SK-N-MC (cell line): ENCODE measurements at regions not wholly inside any gene's neighbourhood (a gene's known extent, or its start where the extent isn't known, plus 50 kb on each side); places are given as distances from the start of the nearest gene placed in this dataset.
A peak's percentile ranks its signal among the peaks of the same experiment; 100 is the strongest.

Experiments used
- DNase-seq: peaks from one replicate; pipeline ENCODE4 v3.0.0-alpha.2; 2011; ENCODE audit warnings: low read depth, low spot score
- H3K27ac ChIP-seq: fragments of 200-600 bp; sonication (generic); 2 replicates; pipeline ENCODE4 v1.5.1; 2016; ENCODE audit warnings: mixed run types
- H3K36me3 ChIP-seq: fragments of 200-600 bp; sonication (generic); 2 replicates; pipeline ENCODE4 v1.6.1; 2017; ENCODE audit warnings: antibody characterized with exemption, low read length, mixed read lengths; ENCODE audit not compliant: insufficient read depth
- H3K4me3 ChIP-seq: fragments of 200-600 bp; sonication (generic); 2 replicates; pipeline ENCODE4 v1.5.1; 2016
- H3K9ac ChIP-seq: fragments of 200-600 bp; sonication (generic); 2 replicates; pipeline ENCODE4 v1.8.0; 2017; ENCODE audit warnings: mixed run types, mixed read lengths; ENCODE audit not compliant: insufficient read length
- H3K9me3 ChIP-seq: fragments of 200-600 bp; sonication (generic); 2 replicates; pipeline ENCODE4 v1.6.1; 2017; ENCODE audit warnings: low read depth, mild to moderate bottlenecking, antibody characterized with exemption, low read length, moderate library complexity, mixed read lengths
- EZH2 ChIP-seq: fragments of 200-600 bp; sonication (generic); IDR thresholded peaks from one replicate; pipeline ENCODE4 v1.6.1; 2017; ENCODE audit warnings: antibody characterized with exemption
- FOXP2 ChIP-seq: optimal IDR thresholded peaks from 2 replicates; pipeline ENCODE3; 2011; ENCODE audit warnings: mild to moderate bottlenecking, moderate library complexity; ENCODE audit not compliant: insufficient read depth; ENCODE audit errors: extremely low read length, control extremely low read depth
- POLR2AphosphoS5 ChIP-seq: IDR thresholded peaks from 2 replicates; pipeline ENCODE4 v1.6.1; 2012; ENCODE audit warnings: mild to moderate bottlenecking, low read depth, low read length, borderline replicate concordance

DNA sequence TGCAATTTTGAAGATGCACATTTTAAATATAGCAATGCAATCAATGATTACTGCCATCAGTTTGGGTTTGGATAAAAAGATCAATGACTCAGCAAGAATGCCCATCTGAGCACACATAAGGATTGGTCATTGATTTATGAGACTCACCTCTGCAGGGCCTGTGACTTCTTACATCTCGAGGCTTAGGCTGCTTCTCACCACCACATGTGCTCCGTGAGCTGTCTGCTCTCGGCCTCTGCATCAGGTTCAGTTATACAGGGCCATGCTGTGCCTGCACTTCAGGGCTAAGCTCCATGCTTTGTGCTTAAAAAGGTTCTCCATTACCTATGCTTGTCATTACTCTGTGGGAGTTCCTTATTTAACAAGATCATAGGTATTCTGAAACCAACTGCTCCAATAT lies 887.5 kb downstream of the DIPK2A start:
- Histone ChIP-seq H3K27ac (no peak overlapping the region), H3K9ac (no peak overlapping the region), H3K36me3 (no peaks in the 10 kb centered on the region), H3K4me3 (no peak overlapping the region), H3K9me3 (no peaks in the 10 kb centered on the region)
- DNase-seq: no peak
- TF ChIP-seq POLR2AphosphoS5 (no peak), FOXP2 (no peak), EZH2 (no peak)

- H3K27ac ChIP-seq: no peak overlapping the region
- TF ChIP-seq EZH2: no peak
- TF ChIP-seq POLR2AphosphoS5: no peak
- no peak for TF ChIP-seq FOXP2
- no peaks in the 10 kb centered on the region for H3K9me3 ChIP-seq
- DNase-seq: no peak
- H3K36me3 ChIP-seq: no peaks in the 10 kb centered on the region
- H3K9ac ChIP-seq: no peak overlapping the region
- no peak overlapping the region for H3K4me3 ChIP-seq
These were observed 893.0 kb downstream of the DIPK2A start for GRCh38 chr3:144864646-144865045.

GRCh38 chr3:144865948-144866347 lies 894.3 kb downstream of the DIPK2A start:
- Histone ChIP-seq H3K9ac (no peak overlapping the region), H3K4me3 (no peak overlapping the region), H3K27ac (no peak overlapping the region), H3K9me3 (no peaks in the 10 kb centered on the region), H3K36me3 (no peaks in the 10 kb centered on the region)
- DNase-seq: no peak
- no peak for TF ChIP-seq FOXP2
- no peak for TF ChIP-seq POLR2AphosphoS5
- no peak for TF ChIP-seq EZH2

DNA sequence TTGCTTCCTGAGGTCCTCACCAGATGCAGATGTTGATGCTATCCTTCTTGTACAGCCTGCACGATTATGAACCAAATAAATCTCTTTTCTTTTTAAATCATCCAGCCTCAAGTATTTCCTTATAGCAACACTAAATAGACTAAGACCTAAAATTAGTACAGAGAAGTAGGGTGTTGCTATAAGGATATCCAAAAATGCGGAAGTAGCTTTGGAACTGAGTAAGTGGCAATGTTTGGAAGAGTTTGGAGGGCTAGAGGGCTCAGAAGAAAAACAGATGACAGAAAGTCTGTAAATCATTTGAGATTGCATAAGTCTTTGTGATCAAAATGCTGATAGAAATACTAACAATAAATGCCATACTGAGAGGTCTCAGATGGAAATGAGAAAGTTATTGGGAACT lies 894.9 kb downstream of the DIPK2A start:
- H3K4me3 ChIP-seq: no peak overlapping the region
- DNase-seq: no peak
- H3K9me3 ChIP-seq: no peaks in the 10 kb centered on the region
- no peak overlapping the region for H3K9ac ChIP-seq
- no peak for TF ChIP-seq POLR2AphosphoS5
- TF ChIP-seq EZH2: no peak
- no peak for TF ChIP-seq FOXP2
- no peaks in the 10 kb centered on the region for H3K36me3 ChIP-seq
- H3K27ac ChIP-seq: no peak overlapping the region

- Histone ChIP-seq H3K9ac (no peak overlapping the region), H3K4me3 (no peak overlapping the region), H3K36me3 (no peaks in the 10 kb centered on the region), H3K9me3 (no peaks in the 10 kb centered on the region), H3K27ac (0 out of 2 replicates have a peak overlapping the region, but pooled peaks have one; percentile 11)
- DNase-seq: peak; percentile 39
- no peak for TF ChIP-seq POLR2AphosphoS5
These were observed 896.9 kb downstream of the DIPK2A start for GRCh38 chr3:144868506-144868905.

DNA sequence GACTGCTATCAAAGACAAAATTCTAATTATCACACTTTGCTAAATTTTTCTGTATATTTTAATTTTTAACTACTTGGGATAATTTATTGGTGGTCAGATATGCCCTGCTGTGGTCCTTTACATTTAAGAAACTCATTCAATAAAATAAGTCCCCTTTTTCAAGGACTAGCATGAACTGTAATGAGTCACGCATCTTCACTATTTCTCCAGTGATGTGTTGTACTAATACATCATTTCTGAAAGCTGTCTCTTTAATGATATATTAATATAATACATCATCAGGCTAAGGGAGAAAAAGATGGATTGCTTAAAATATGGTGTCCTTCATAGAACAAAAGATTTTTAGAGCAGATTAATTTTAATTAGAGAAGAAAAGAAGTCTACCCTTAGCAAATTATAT lies 901.4 kb downstream of the DIPK2A start:
- H3K27ac ChIP-seq: no peak overlapping the region
- H3K4me3 ChIP-seq: no peak overlapping the region
- H3K36me3 ChIP-seq: no peaks in the 10 kb centered on the region
- H3K9ac ChIP-seq: no peak overlapping the region
- TF ChIP-seq EZH2 (no peak), FOXP2 (no peak), POLR2AphosphoS5 (no peak)
- no peaks in the 10 kb centered on the region; the same call in 1 of the 2 replicates for H3K9me3 ChIP-seq
- DNase-seq: no peak

GRCh38 chr3:144875211-144875610 lies 903.6 kb downstream of the DIPK2A start:
- DNase-seq: peak; percentile 94
- H3K27ac ChIP-seq: peak overlapping the region; percentile 89
- H3K4me3 ChIP-seq: peak overlapping the region; percentile 45
- H3K9ac ChIP-seq: no peak overlapping the region
- no peaks in the 10 kb centered on the region; the same call in 1 of the 2 replicates for H3K9me3 ChIP-seq
- no peaks in the 10 kb centered on the region for H3K36me3 ChIP-seq
- no peak for TF ChIP-seq EZH2
- TF ChIP-seq POLR2AphosphoS5: peak; percentile 67; the same call in 1 of the 2 replicates

GRCh38 chr3:144877356-144877755 lies 905.7 kb downstream of the DIPK2A start:
- H3K4me3 ChIP-seq: no peak overlapping the region
- TF ChIP-seq FOXP2: no peak
- no peak for TF ChIP-seq EZH2
- TF ChIP-seq POLR2AphosphoS5: no peak
- DNase-seq: no peak
- H3K36me3 ChIP-seq: no peaks in the 10 kb centered on the region
- no peaks in the 10 kb centered on the region; the same call in 1 of the 2 replicates for H3K9me3 ChIP-seq
- H3K27ac ChIP-seq: no peak overlapping the region
- no peak overlapping the region for H3K9ac ChIP-seq

DNA sequence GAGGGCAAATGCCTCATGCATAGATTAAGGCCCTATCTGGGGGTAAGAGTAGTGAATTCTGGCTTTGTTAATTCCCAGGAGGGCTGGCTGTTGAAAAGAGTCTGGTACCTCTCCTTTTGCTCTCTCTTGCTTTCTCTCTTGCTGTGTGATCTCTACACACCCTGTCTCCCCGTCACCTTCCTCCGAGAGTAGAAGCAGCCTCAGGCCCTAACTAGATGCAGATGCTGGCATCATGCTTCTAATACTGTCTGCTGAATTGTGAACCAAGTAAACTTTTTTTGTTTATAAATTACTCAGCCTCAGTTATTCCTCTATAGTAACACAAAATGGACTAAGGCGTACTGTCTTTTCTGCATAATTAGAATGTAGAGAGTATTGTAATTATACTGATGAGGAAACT lies 908.1 kb downstream of the DIPK2A start:
- TF ChIP-seq EZH2 (no peak), POLR2AphosphoS5 (no peak), FOXP2 (no peak)
- Histone ChIP-seq H3K9ac (no peak overlapping the region), H3K9me3 (no peaks in the 10 kb centered on the region; the same call in 1 of the 2 replicates), H3K36me3 (no peaks in the 10 kb centered on the region), H3K4me3 (no peak overlapping the region), H3K27ac (no peak overlapping the region)
- DNase-seq: no peak
